GM12891 (cell line): ENCODE measurements at regions not wholly inside any gene's neighbourhood (a gene's known extent, or its start where the extent isn't known, plus 50 kb on each side); places are given as distances from the start of the nearest gene placed in this dataset.
"Not testable (repeated sequence)": the region's sequence is repeated elsewhere in the genome, so short reads cannot be mapped to it uniquely, and the experiment has no call there.

ENCODE experiments used
- DNase-seq: peaks from one replicate; pipeline ENCODE4 v3.0.0; 2011; ENCODE audit warnings: low spot score; ENCODE audit not compliant: insufficient read length
- FAIRE-seq: peaks from 2 replicates; lab custom pipeline; 2011; peaks lifted over from hg19 to GRCh38; lab: Jason Lieb, UNC
- PAX5 ChIP-seq: IDR thresholded peaks from 2 replicates; pipeline ENCODE4 v1.6.1; 2011; ENCODE audit warnings: low read length, moderate library complexity, mild to moderate bottlenecking; ENCODE audit not compliant: insufficient read depth, severe bottlenecking
- POLR2A ChIP-seq: IDR thresholded peaks from 2 replicates; pipeline ENCODE4 v1.6.1; 2011; ENCODE audit warnings: low read depth, low read length, control low read depth
- POLR2AphosphoS5 ChIP-seq: IDR thresholded peaks from 2 replicates; pipeline ENCODE4 v1.6.1; 2011; ENCODE audit warnings: low read depth, low read length, control low read depth
- POU2F2 ChIP-seq: IDR thresholded peaks from 2 replicates; pipeline ENCODE4 v1.6.1; 2011; ENCODE audit warnings: low read depth, mild to moderate bottlenecking, control low read depth, low read length, moderate library complexity
- SPI1 ChIP-seq: IDR thresholded peaks from 2 replicates; pipeline ENCODE4 v1.6.1; 2011; ENCODE audit warnings: low read depth, low read length, control low read depth
- TAF1 ChIP-seq: IDR thresholded peaks from 2 replicates; pipeline ENCODE4 v1.6.1; 2011; ENCODE audit warnings: low read depth, low read length, control low read depth

DNA sequence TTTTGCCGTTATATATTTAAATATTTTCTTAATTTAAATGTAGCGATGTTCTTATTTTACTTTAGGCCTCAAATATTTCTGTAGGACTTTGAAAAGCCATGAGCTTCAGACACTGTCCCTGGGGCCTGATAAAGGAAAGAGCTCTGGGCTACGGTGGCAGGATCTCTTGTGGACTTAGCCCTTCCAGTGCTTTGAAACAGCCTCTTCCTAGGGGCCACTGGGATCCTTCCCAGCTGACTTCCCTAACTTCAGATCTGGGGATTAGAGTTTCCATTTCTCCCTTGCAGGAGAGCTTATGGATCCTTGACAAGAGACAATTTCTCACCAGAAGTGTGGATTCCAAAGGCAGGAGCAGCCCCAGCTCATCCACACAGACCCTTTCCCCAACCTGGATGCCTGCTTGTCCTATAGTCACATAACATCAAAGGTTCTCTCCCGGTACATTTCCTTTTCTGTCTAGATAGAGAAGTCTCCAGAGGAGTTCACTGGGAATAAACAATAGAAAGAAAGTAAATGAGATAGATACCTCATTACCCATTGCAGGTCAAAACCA lies 221.4 kb downstream of the TTC6 start:
- DNase-seq (no peak), FAIRE-seq (no peak)
- TF ChIP-seq TAF1 (no peak), POLR2AphosphoS5 (no peak), POU2F2 (no peak), PAX5 (no peak), SPI1 (no peak), POLR2A (no peak)

GRCh38 chr14:37819155-37820015 lies 224.0 kb downstream of the TTC6 start:
- TF ChIP-seq POLR2AphosphoS5: no peak
- no peak for TF ChIP-seq SPI1
- TF ChIP-seq TAF1: no peak
- no peak for TF ChIP-seq PAX5
- no peak for TF ChIP-seq POU2F2
- no peak for TF ChIP-seq POLR2A
- FAIRE-seq: no peak
- DNase-seq: no peak

DNA sequence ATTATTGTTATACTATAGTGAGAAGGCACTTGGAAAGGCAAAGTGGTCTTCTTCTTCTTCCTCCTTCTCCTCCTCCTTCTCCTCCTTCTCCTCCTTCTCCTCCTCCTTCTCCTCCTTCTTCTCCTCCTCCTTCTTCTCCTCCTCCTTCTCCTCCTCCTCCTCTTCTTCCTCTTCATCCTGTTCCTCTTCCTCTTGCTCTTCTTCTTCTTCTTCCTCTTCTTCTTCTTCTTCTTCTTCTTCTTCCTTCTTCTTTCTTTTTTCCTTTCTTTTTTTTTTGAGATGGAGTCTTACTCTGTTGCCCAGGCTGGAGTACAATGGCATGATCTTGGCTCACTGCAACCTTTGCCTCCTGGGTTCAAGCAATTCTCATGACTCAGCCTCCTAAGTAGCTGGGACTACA lies 225.4 kb downstream of the TTC6 start:
- not testable (repeated sequence) for DNase-seq, FAIRE-seq

DNA sequence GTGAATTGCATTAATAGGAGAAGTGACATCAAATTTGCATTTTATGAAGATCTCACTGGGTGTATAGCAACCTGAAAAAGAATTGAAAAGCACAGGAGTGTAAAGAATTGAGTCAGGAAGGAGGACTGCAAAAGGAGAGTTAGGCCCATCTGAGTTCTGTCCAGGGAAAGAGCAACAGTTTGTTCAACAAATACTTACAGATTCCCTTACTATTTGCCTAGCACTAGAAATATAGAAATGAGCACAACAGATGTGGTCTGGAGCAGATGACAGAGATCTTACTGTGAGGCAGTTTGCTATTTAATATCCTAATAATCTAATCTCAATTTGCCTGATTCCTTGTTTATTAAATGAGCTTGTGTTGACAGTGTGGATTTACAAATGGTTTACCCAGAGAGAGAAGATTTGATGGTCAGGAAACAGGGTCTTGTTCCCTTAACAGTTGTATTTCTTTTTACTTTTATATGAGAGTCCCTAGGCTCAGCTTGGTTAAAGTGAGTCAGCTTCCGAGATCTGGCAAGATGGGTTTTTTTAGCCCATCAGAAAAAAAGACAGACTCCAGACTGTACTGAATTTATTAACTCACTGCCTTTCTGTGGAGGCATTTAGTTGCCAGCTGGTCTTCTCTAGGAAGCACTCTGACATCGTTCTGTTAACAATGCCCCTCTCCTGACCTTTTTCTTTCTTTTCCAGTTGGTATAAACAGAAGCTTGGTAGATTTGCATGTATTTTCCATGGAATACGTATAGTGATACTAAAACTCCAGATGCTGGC lies 229.7 kb downstream of the TTC6 start:
- FAIRE-seq: no peak
- TF ChIP-seq PAX5 (no peak), POLR2AphosphoS5 (no peak), SPI1 (no peak), POU2F2 (no peak), POLR2A (no peak), TAF1 (no peak)

DNA sequence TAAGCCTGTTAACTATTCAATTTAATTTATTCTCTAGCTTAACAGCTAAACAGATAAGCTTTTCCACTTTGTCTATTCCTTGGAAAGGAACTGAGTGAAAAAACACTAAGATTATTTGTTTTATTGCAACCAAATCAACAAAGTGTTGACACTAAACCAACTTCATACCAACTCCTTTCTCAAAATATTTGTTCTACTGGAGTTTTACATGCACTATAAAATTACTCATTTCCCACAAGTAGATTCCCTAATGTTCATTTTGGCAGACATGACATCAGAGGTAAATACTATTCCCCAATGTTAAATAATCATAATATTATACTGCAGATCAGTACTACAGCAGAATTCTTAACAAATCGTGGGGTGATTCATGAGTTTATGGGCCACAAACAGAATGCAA lies 231.4 kb downstream of the TTC6 start:
- FAIRE-seq: no peak
- TF ChIP-seq PAX5: no peak
- TF ChIP-seq POLR2A: no peak
- TF ChIP-seq POLR2AphosphoS5: no peak
- DNase-seq: no peak

More for the DNA sequence above, 229.7 kb downstream of the TTC6 start:
- DNase-seq: no peak

GRCh38 chr14:37830271-37830670 lies 234.8 kb downstream of the TTC6 start:
- DNase-seq (no peak), FAIRE-seq (no peak)
- no peak for TF ChIP-seq POU2F2
- no peak for TF ChIP-seq PAX5
- TF ChIP-seq SPI1: no peak
- TF ChIP-seq TAF1: no peak
- no peak for TF ChIP-seq POLR2A
- no peak for TF ChIP-seq POLR2AphosphoS5

GRCh38 chr14:37834275-37834674 lies 238.8 kb downstream of the TTC6 start:
- FAIRE-seq (no peak), DNase-seq (no peak)
- TF ChIP-seq SPI1 (no peak), POLR2A (no peak), TAF1 (no peak), PAX5 (no peak), POLR2AphosphoS5 (no peak), POU2F2 (no peak)

GRCh38 chr14:37838778-37839177 lies 243.3 kb downstream of the TTC6 start:
- FAIRE-seq, DNase-seq: not testable (repeated sequence)

- not testable (repeated sequence) for DNase-seq, FAIRE-seq
These were observed 245.6 kb downstream of the TTC6 start for GRCh38 chr14:37841039-37841438.

GRCh38 chr14:37842106-37842505 lies 246.7 kb downstream of the TTC6 start:
- no peak for TF ChIP-seq PAX5
- no peak for TF ChIP-seq POLR2AphosphoS5
- no peak for TF ChIP-seq TAF1
- no peak for TF ChIP-seq POLR2A
- TF ChIP-seq POU2F2: no peak
- no peak for TF ChIP-seq SPI1
- FAIRE-seq (no peak), DNase-seq (no peak)
